ENCODE measurements at regions not wholly inside any gene's neighbourhood (a gene's known extent, or its start where the extent isn't known, plus 50 kb on each side); places are given as distances from the start of the nearest gene placed in this dataset.

- Histone ChIP-seq H3K27me3 (no peaks in the 10 kb centered on the region), H3K4me3 (no peak overlapping the region), H3K4me1 (no peaks in the 10 kb centered on the region), H3K36me3 (no peaks in the 10 kb centered on the region), H3K9me3 (no peaks in the 10 kb centered on the region), H3K27ac (no peak overlapping the region)
- DNase-seq (ENCODE audit: low spot score in 2 of 2): no peak
- no peak for TF ChIP-seq CTCF (IDR thresholded peaks at IDR 0.05)
- intact Hi-C loops (cut with DNase I): no loop called here
Measured at GRCh38 chr5:105288946-105289345, 1726.4 kb upstream of the NUDT12 start.

- intact Hi-C loops (cut with DNase I): no loop called here
- no peak overlapping the region for H3K27ac ChIP-seq
- no peak overlapping the region for H3K4me3 ChIP-seq
- no peaks in the 10 kb centered on the region for H3K27me3 ChIP-seq
- TF ChIP-seq CTCF (IDR thresholded peaks at IDR 0.05): no peak
- H3K36me3 ChIP-seq: no peaks in the 10 kb centered on the region
- no peaks in the 10 kb centered on the region for H3K9me3 ChIP-seq
- H3K4me1 ChIP-seq: no peaks in the 10 kb centered on the region
- DNase-seq (ENCODE audit: low spot score in 2 of 2): no peak
Measured at GRCh38 chr5:105283134-105283533, 1720.5 kb upstream of the NUDT12 start.

DNA sequence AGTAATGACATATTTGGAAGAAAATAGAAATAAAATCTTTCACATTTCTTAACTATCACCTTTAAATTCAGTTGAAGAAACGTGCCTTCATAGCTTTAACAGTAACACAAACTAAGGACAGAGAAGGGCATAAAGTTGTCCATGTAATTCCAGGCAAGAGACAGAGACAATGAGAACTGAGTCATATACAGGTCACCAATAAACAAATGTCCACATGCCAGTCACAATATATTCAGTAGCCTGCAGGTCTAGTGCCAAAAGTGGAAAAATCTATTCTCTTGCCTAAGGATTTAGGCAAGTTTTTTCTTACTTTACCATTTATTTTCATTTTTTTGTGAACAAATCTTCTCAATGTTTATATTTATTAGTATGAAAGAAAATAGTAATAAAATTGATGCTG, 1711.5 kb upstream of the NUDT12 start:
- no peaks in the 10 kb centered on the region for H3K9me3 ChIP-seq
- intact Hi-C loops (cut with DNase I): no loop called here

GRCh38 chr5:105263515-105263914, 1700.9 kb upstream of the NUDT12 start:
- no peaks in the 10 kb centered on the region for H3K9me3 ChIP-seq
- H3K4me1 ChIP-seq: no peaks in the 10 kb centered on the region
- no peak for DNase-seq (ENCODE audit: low spot score in 2 of 2)
- no peak overlapping the region for H3K27ac ChIP-seq
- no peak overlapping the region for H3K4me3 ChIP-seq
- no peaks in the 10 kb centered on the region for H3K36me3 ChIP-seq
- TF ChIP-seq CTCF (IDR thresholded peaks at IDR 0.05): no peak
- intact Hi-C loops (cut with DNase I): no loop called here
- no peaks in the 10 kb centered on the region for H3K27me3 ChIP-seq

More for the DNA sequence above, 1711.5 kb upstream of the NUDT12 start:
- Histone ChIP-seq H3K27me3 (no peaks in the 10 kb centered on the region), H3K4me1 (no peaks in the 10 kb centered on the region), H3K36me3 (no peaks in the 10 kb centered on the region), H3K27ac (no peak overlapping the region), H3K4me3 (no peak overlapping the region)
- TF ChIP-seq CTCF (IDR thresholded peaks at IDR 0.05): no peak
- DNase-seq (ENCODE audit: low spot score in 2 of 2): no peak

DNA sequence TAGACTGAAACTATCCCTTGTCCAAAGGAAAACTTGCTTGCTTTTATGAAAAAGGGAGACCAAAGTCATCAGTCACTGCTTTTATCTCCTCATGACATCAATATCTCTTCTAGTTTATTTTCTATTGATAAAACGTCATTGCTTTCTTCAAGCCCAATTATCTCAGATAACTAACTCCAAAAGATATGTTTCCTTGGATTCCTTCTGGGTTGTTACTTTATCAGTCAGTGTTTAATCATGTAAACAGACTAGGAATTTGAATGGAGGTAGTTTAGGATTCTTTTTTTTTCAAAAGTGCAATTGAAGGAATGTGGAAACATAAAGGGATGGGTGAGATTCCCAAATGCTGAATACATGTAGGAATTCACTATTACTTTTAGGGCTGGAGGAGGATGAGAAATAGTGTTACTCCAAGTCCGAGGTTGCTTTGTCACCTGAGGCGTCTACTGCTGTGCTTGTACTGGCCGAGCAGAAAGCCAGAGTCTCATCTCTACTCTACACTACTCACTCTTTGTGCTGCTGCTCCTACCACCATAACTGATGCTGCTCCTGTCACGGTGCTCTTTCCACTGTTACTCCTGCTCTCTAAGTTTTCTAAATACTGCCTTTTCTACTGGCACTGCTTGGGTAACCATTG, 1697.1 kb upstream of the NUDT12 start:
- Histone ChIP-seq H3K9me3 (no peaks in the 10 kb centered on the region), H3K4me3 (no peak overlapping the region), H3K27ac (no peak overlapping the region), H3K4me1 (no peaks in the 10 kb centered on the region), H3K27me3 (no peaks in the 10 kb centered on the region), H3K36me3 (no peaks in the 10 kb centered on the region)
- TF ChIP-seq CTCF (IDR thresholded peaks at IDR 0.05): no peak
- intact Hi-C loops (cut with DNase I): no loop called here
- DNase-seq (ENCODE audit: low spot score in 2 of 2): no peak

DNA sequence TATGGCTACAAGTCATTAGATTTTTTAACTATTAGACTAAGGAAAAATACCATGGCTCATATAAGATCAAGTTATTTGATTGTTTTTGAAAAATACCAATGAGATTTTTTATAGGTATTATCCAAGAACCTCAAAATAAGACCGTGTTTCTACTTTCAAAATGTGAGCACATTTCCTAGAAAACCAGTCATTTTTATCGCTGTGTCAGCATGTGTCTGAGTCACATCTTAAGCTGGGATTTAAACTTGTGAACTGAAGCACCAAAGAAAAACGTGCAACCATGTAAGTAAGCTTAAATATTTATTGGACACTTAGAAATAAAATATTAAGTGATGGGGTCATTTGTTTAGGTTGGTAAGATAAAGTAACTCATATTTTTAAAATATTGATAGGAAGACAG, 1676.0 kb upstream of the NUDT12 start:
- intact Hi-C loops (cut with DNase I): no loop called here
- H3K27me3 ChIP-seq: no peaks in the 10 kb centered on the region
- no peaks in the 10 kb centered on the region for H3K4me1 ChIP-seq

More for the DNA sequence above, 1676.0 kb upstream of the NUDT12 start:
- Histone ChIP-seq H3K4me3 (no peak overlapping the region), H3K27ac (no peak overlapping the region), H3K36me3 (no peaks in the 10 kb centered on the region), H3K9me3 (no peaks in the 10 kb centered on the region)
- no peak for DNase-seq (ENCODE audit: low spot score in 2 of 2)
- no peak for TF ChIP-seq CTCF (IDR thresholded peaks at IDR 0.05)

All from ascending aorta (tissue), 2 donors.